K562 (cell line): ENCODE measurements at regions not wholly inside any gene's neighbourhood (a gene's known extent, or its start where the extent isn't known, plus 50 kb on each side); places are given as distances from the start of the nearest gene placed in this dataset.

Source experiments
- ATAC-seq: fragments of 200-7000 bp; cut with Tn5 transposase; 3 replicates; pipeline ENCODE4 v1.9.1; 2020; ENCODE audit warnings: moderate library complexity
- BruUV-seq: library from RNA; stranded (reverse); fragments of 400-500 nt; replicated peaks from 2 replicates; lab custom pipeline; 2021; lab: Mats Ljungman, UMichigan
- CTCF ChIA-PET: fragments of 300-600 bp; formaldehyde crosslinking; extraction: SDS; loops from one replicate; lab custom pipeline; 2021; ENCODE audit warnings: low intra/inter-chr PET ratio; lab: Yijun Ruan, JAX
- POLR2A ChIA-PET: fragments of 300-600, 350-650 bp; sonication (Branson Sonifier 250); formaldehyde crosslinking; extraction: SDS; loops from one replicate; lab custom pipeline; 2021; ENCODE audit warnings: antibody characterized with exemption, inconsistent platforms; lab: Yijun Ruan, JAX
- DNase-seq, 4 experiments: peaks; one replicate each; pipeline versions ENCODE4 v3.0.0 to v3.0.0-alpha.2; 2011 to 2018; ENCODE audit warnings: low spot score in 3 of 4, mixed read lengths in 3 of 4; ENCODE audit errors: extremely low read depth in 1 of 4
- FAIRE-seq: peaks from 2 replicates; lab custom pipeline; 2011; peaks lifted over from hg19 to GRCh38; lab: Jason Lieb, UNC
- H2AFZ ChIP-seq: 2 replicates; pipeline ENCODE4 v1.6.0; 2011; ENCODE audit warnings: low read depth, low read length, control low read depth, inconsistent platforms
- H3K27ac ChIP-seq: fragments of 200-600 bp; 3 replicates; pipeline ENCODE4 v1.8.0; 2011; ENCODE audit warnings: low read depth, mild to moderate bottlenecking, control low read depth, inconsistent platforms, low read length, moderate library complexity, mixed read lengths; ENCODE audit errors: extremely low read depth
- H3K27me3 ChIP-seq, 2 experiments: fragments of 300-600 bp in 1 of 2; 2 replicates in 1 of 2; 3 replicates in 1 of 2; pipeline versions ENCODE4 v1.6.0 to v1.8.0; 2011; ENCODE audit warnings: inconsistent platforms in 2 of 2, low read length in 2 of 2, mild to moderate bottlenecking in 1 of 2, mixed read lengths in 1 of 2, moderate library complexity in 1 of 2; ENCODE audit not compliant: control insufficient read depth in 2 of 2, insufficient read depth in 2 of 2
- H3K36me3 ChIP-seq: fragments of 300-600 bp; 3 replicates; pipeline ENCODE4 v1.8.0; 2011; ENCODE audit warnings: mild to moderate bottlenecking, low read length, inconsistent platforms; ENCODE audit not compliant: control insufficient read depth, insufficient read depth
- H3K4me1 ChIP-seq, 2 experiments: fragments of 200-600 bp in 1 of 2; replicated peaks in 1 of 2; 2 replicates in 1 of 2; 3 replicates in 1 of 2; pipeline versions ENCODE4 v1.5.1 to v1.8.0; 2011; ENCODE audit warnings: inconsistent platforms in 2 of 2, low read length in 2 of 2, mild to moderate bottlenecking in 1 of 2, mixed read lengths in 1 of 2, moderate library complexity in 1 of 2; ENCODE audit not compliant: control insufficient read depth in 2 of 2, insufficient read depth in 2 of 2
- H3K4me2 ChIP-seq: 2 replicates; pipeline ENCODE4 v1.6.1; 2011; ENCODE audit warnings: low read length, control low read depth, inconsistent platforms, mixed read lengths; ENCODE audit not compliant: insufficient read depth
- H3K4me3 ChIP-seq: fragments of 200-600 bp; sonication (generic), shearing (Covaris generic); 2 replicates; pipeline ENCODE4 v1.5.1; 2016; ENCODE audit warnings: control low read depth, inconsistent platforms
- H3K79me2 ChIP-seq: fragments of 200-600 bp; 3 replicates; pipeline ENCODE4 v1.8.0; 2011; ENCODE audit warnings: low read length, inconsistent platforms; ENCODE audit not compliant: control insufficient read depth, insufficient read depth
- H3K9ac ChIP-seq, 2 experiments: 2 replicates each; pipeline versions ENCODE4 v1.6.0 to v1.6.1; 2011; ENCODE audit warnings: low read depth in 2 of 2, low read length in 2 of 2, control low read depth in 1 of 2, inconsistent platforms in 1 of 2, mild to moderate bottlenecking in 1 of 2, mixed read lengths in 1 of 2; ENCODE audit not compliant: insufficient read depth in 1 of 2
- H3K9me1 ChIP-seq: one replicate; pipeline ENCODE4 v1.6.0; 2011; ENCODE audit warnings: inconsistent platforms, mild to moderate bottlenecking, low read length, moderate library complexity; ENCODE audit not compliant: control insufficient read depth, insufficient read depth
- H3K9me3 ChIP-seq: replicated peaks from 2 replicates; pipeline ENCODE4 v1.5.1; 2011; ENCODE audit warnings: low read depth, low read length, inconsistent platforms; ENCODE audit not compliant: control insufficient read depth, insufficient read depth
- H4K20me1 ChIP-seq: replicated peaks from 2 replicates; pipeline ENCODE4 v1.6.1; 2011; ENCODE audit warnings: low read length, inconsistent platforms, mixed read lengths; ENCODE audit not compliant: control insufficient read depth, insufficient read depth
- ATF2 ChIP-seq: sonication (generic); formaldehyde crosslinking; IDR thresholded peaks from 2 replicates; pipeline ENCODE4 v1.8.1; 2022; ENCODE audit warnings: missing genetic modification reagents
- EGR1 ChIP-seq: fragments of 450-650 bp; conservative IDR thresholded peaks from 2 replicates; pipeline ENCODE4 v1.6.1; 2017; ENCODE audit warnings: mild to moderate bottlenecking
- FOXA3 ChIP-seq, 2 experiments: fragments of 450-650 bp in 1 of 2; sonication (generic) in 1 of 2; formaldehyde crosslinking; IDR thresholded peaks in 1 of 2; conservative IDR thresholded peaks in 1 of 2; 2 replicates each; pipeline versions ENCODE4 v1.4.0 to v1.8.0; 2020 to 2022; ENCODE audit warnings: mild to moderate bottlenecking in 2 of 2, missing genetic modification reagents in 1 of 2
- HNRNPK ChIP-seq: fragments of 200-400 bp; formaldehyde crosslinking; IDR thresholded peaks from one replicate; pipeline ENCODE4 v1.6.1; 2018; ENCODE audit warnings: mild to moderate bottlenecking, low read depth, low read length; ENCODE audit not compliant: poor library complexity, severe bottlenecking
- MYNN ChIP-seq, 2 experiments: sonication (generic); formaldehyde crosslinking in 1 of 2; IDR thresholded peaks; 2 replicates each; pipeline versions ENCODE4 v1.5.0 to v1.6.1; 2016 to 2020; ENCODE audit warnings: antibody characterized with exemption in 1 of 2, missing genetic modification reagents in 1 of 2
- PHF8 ChIP-seq: fragments of 200-600 bp; sonication (generic); IDR thresholded peaks from 2 replicates; pipeline ENCODE4 v1.6.1; 2012; ENCODE audit warnings: mixed run types, mild to moderate bottlenecking, inconsistent platforms, low read length, moderate library complexity, borderline replicate concordance
- PRDM10 ChIP-seq: fragments of 450-650 bp; IDR thresholded peaks from 2 replicates; pipeline ENCODE4 v1.6.1; 2018; ENCODE audit not compliant: partially characterized antibody
- RFX7 ChIP-seq: fragments of 250-450 bp; sonication (Bioruptor Pico); IDR thresholded peaks from 2 replicates; pipeline ENCODE4 v1.5.1; 2021; ENCODE audit warnings: mild to moderate bottlenecking
- SP2 ChIP-seq: IDR thresholded peaks from 2 replicates; pipeline ENCODE4 v1.6.1; 2011; ENCODE audit warnings: mild to moderate bottlenecking, low read depth, low read length, moderate library complexity; ENCODE audit not compliant: poor library complexity, severe bottlenecking; ENCODE audit errors: extremely low read depth
- ZNF133 ChIP-seq: fragments of 250-450 bp; sonication (Bioruptor Pico); IDR thresholded peaks from 2 replicates; pipeline ENCODE4 v1.4.0; 2020; ENCODE audit warnings: mild to moderate bottlenecking
- ZNF280A ChIP-seq: fragments of 450-650 bp; IDR thresholded peaks from 2 replicates; pipeline ENCODE4 v1.6.1; 2018; ENCODE audit warnings: mild to moderate bottlenecking, low read depth; ENCODE audit not compliant: partially characterized antibody
- ZNF280B ChIP-seq: fragments of 250-450 bp; sonication (Bioruptor Pico); IDR thresholded peaks from 2 replicates; pipeline ENCODE4 v1.5.1; 2021; ENCODE audit warnings: mild to moderate bottlenecking
- ZNF583 ChIP-seq: fragments of 250-450 bp; sonication (Bioruptor Pico); IDR thresholded peaks from 2 replicates; pipeline ENCODE4 v1.4.0; 2020
- WGBS: fragments of 100-300 bp; shearing (Covaris generic); methylation state at CpG from one replicate; pipeline ENCODE4 v1.1.6; 2016; ENCODE audit warnings: low coverage, mixed read lengths; ENCODE audit not compliant: insufficient coverage; ENCODE audit errors: missing lambda C conversion rate; 5-methylcytosine and 5-hydroxymethylcytosine counted together
- in situ Hi-C: fragments of 300-500 bp; cut with MboI; formaldehyde crosslinking; loops from 4 replicates; pipeline ENCODE4 v1.15.0; 2018; ENCODE audit warnings: inconsistent platforms, mixed read lengths
- intact Hi-C: fragments of 100-400 bp; cut with micrococcal nuclease; formaldehyde crosslinking; loops from 2 replicates; pipeline ENCODE4 v1.14.2; 2022

- ChIA-PET CTCF (no interaction called here), POLR2A (interaction anchor here (0.6 kb wide), 1 partner anchor 34 kb away, joined by 3 read pairs; no protein-coding TSS in a partner anchor)
- DNase-seq (no peak), FAIRE-seq (no peak), ATAC-seq (no peak)
- H3K79me2 ChIP-seq, result no peaks in the 10 kb centered on the region
- 66% methylated on average over 8 of the region's 8 CpGs for WGBS
- no peak overlapping the region for H3K9ac ChIP-seq
- no peak overlapping the region for H2AFZ ChIP-seq
- no peaks in the 10 kb centered on the region for H3K27me3 ChIP-seq
- H3K4me3 ChIP-seq, result no peak overlapping the region
- in situ Hi-C loops, result no loop called here
- no peaks in the 10 kb centered on the region for H3K36me3 ChIP-seq
- H3K27ac ChIP-seq, result no peak overlapping the region
- no peaks in the 10 kb centered on the region for H3K9me1 ChIP-seq
- no TSS peak for BruUV-seq
- H3K4me2 ChIP-seq, result no peak overlapping the region
- H3K9me3 ChIP-seq, result peaks cover 16% of the 10 kb centered on the region
- no peaks in the 10 kb centered on the region for H4K20me1 ChIP-seq
- peaks cover 6 to 26% of the 10 kb centered on the region in 2 experiments; a peak in 4 of 5 replicates for H3K4me1 ChIP-seq
- intact Hi-C loops, result no loop called here
- TF ChIP-seq ZNF133 (CRISPR knock-in tag) (no peak), PRDM10 (no peak), ZNF280A (peak; percentile 81), SP2 (no peak), EGR1 (peak; percentile 47; the same call in 1 of the 2 replicates), PHF8 (no peak), HNRNPK (no peak), RFX7 (CRISPR knock-in tag) (no peak), FOXA3 (CRISPR knock-in tag; conservative IDR thresholded peaks at IDR 0.05 in 1 of 2, IDR thresholded peaks at IDR 0.05 in 1 of 2) (no peak), ATF2 (no peak), ZNF583 (CRISPR knock-in tag) (no peak), ZNF280B (CRISPR knock-in tag) (no peak), MYNN (IDR thresholded peaks at IDR 0.05) (no peak), MYNN (CRISPR knock-in tag; IDR thresholded peaks at IDR 0.05) (no peak)
Measured at GRCh38 chr6:14699803-14700601, 545.9 kb upstream of the JARID2 start.
